ENCODE measurements at regions not wholly inside any gene's neighbourhood (a gene's known extent, or its start where the extent isn't known, plus 50 kb on each side); places are given as distances from the start of the nearest gene placed in this dataset.

DNA sequence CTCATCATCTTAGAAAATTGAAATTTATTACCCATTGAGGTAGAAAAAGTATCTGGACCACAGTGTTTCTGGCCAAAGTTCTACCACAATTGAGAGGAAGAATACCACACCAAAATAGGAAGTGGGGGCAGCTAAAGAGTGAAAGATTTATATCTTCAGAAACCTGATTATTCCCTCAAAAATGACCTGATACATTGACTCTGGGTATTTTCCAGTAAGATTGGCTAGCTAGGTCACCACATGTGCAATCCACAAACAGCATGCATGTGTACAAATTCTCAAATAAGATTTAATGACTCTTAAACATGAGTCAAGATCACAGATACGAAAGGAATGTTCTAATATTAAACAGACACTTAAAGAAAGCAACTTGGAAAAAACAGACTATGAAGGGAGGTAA is 1516.2 kb upstream of the PCDH20 start:
- no peaks in the 10 kb centered on the region for H3K79me2 ChIP-seq (ENCODE audit: control insufficient read depth, insufficient read depth, low read length)
- POLR2A ChIA-PET = no interaction called here
- FAIRE-seq (no peak), DNase-seq (ENCODE audit: low read depth, low spot score) (no peak), ATAC-seq (no peak)
- H3K4me3 ChIP-seq = no peak overlapping the region
- intact Hi-C loops (cut with micrococcal nuclease; ENCODE audit: unreplicated experiment) (no loop called here), in situ Hi-C loops (cut with MboI) (no loop called here)
- H3K27ac ChIP-seq (ENCODE audit: control insufficient read depth, insufficient read depth) = no peak overlapping the region
- TF ChIP-seq YY1 (IDR thresholded peaks at IDR 0.05; ENCODE audit: low read depth, low read length) = no peak
- no peak for TF ChIP-seq GATAD2B (conservative IDR thresholded peaks at IDR 0.05; ENCODE audit: low read depth)
- no peak for TF ChIP-seq ESRRA (IDR thresholded peaks at IDR 0.05; ENCODE audit: low read length)
- no peak for TF ChIP-seq ZNF24 (IDR thresholded peaks at IDR 0.05)
- TF ChIP-seq PKNOX1 (IDR thresholded peaks at IDR 0.05) = no peak
- TF ChIP-seq SIN3A (IDR thresholded peaks at IDR 0.05; ENCODE audit: low read depth, low read length) = no peak
- no peak for TF ChIP-seq RELA (IDR thresholded peaks at IDR 0.05; ENCODE audit: borderline replicate concordance, partially characterized antibody)
- no peak for TF ChIP-seq TAF1 (IDR thresholded peaks at IDR 0.05; ENCODE audit: borderline replicate concordance, low read depth, low read length)
- no peak for TF ChIP-seq POLR2AphosphoS2 (IDR thresholded peaks at IDR 0.05; ENCODE audit: low read depth, low read length)
- TF ChIP-seq, protein P1, sequence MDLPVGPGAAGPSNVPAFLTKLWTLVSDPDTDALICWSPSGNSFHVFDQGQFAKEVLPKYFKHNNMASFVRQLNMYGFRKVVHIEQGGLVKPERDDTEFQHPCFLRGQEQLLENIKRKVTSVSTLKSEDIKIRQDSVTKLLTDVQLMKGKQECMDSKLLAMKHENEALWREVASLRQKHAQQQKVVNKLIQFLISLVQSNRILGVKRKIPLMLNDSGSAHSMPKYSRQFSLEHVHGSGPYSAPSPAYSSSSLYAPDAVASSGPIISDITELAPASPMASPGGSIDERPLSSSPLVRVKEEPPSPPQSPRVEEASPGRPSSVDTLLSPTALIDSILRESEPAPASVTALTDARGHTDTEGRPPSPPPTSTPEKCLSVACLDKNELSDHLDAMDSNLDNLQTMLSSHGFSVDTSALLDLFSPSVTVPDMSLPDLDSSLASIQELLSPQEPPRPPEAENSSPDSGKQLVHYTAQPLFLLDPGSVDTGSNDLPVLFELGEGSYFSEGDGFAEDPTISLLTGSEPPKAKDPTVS (IDR thresholded peaks at IDR 0.05; ENCODE audit: low read depth, low read length) = no peak
- TF ChIP-seq BRCA1 (IDR thresholded peaks at IDR 0.05; ENCODE audit: low read depth, low read length) = no peak
- no peak for TF ChIP-seq POU2F2 (IDR thresholded peaks at IDR 0.05; ENCODE audit: borderline replicate concordance, low read depth, low read length)
- no peak for TF ChIP-seq PBX3 (IDR thresholded peaks at IDR 0.05; ENCODE audit: insufficient replicate concordance, low read depth, low read length)
- no peak for TF ChIP-seq RAD21 (IDR thresholded peaks at IDR 0.05; ENCODE audit: insufficient read depth, low read depth, low read length)
- TF ChIP-seq, protein P2, sequence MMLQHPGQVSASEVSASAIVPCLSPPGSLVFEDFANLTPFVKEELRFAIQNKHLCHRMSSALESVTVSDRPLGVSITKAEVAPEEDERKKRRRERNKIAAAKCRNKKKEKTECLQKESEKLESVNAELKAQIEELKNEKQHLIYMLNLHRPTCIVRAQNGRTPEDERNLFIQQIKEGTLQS (IDR thresholded peaks at IDR 0.05; ENCODE audit: borderline replicate concordance, extremely low read depth, low read depth, low read length) = no peak
- no peak for TF ChIP-seq CREM (IDR thresholded peaks at IDR 0.05; ENCODE audit: low read depth)
- TF ChIP-seq SKIL (IDR thresholded peaks at IDR 0.05; ENCODE audit: low read depth, poor library complexity, severe bottlenecking) = no peak
- RAD21 ChIA-PET (ENCODE audit: unreplicated experiment) = no interaction called here
- H3K4me2 ChIP-seq (ENCODE audit: control insufficient read depth, insufficient read depth) = no peak overlapping the region
- 0% methylated on average over 1 of the region's 1 CpG for WGBS (ENCODE audit: insufficient coverage, insufficient replicate concordance, low lambda C conversion rate, missing lambda C conversion rate)
- H3K9ac ChIP-seq (ENCODE audit: control insufficient read depth, insufficient read depth, low read length) = no peak overlapping the region
- CTCF ChIA-PET = no interaction called here
- no TSS peak for BruUV-seq (replicated peaks)
- H4K20me1 ChIP-seq (ENCODE audit: control insufficient read depth, insufficient read depth) = no peaks in the 10 kb centered on the region
- SMC1A ChIA-PET (ENCODE audit: uncharacterized antibody, unreplicated experiment) = no interaction called here
- no peaks in the 10 kb centered on the region for H3K9me3 ChIP-seq (replicated peaks; ENCODE audit: control insufficient read depth, insufficient read depth, low read length)
- no peak overlapping the region for H2AFZ ChIP-seq (ENCODE audit: control insufficient read depth, low read depth, low read length)
- H3K27me3 ChIP-seq (replicated peaks in 1 of 2; ENCODE audit: control insufficient read depth in 2 of 2, insufficient read depth in 2 of 2, low read length in 1 of 2) = no peaks in the 10 kb centered on the region
- H3K36me3 ChIP-seq (ENCODE audit: control insufficient read depth in 2 of 2, insufficient read depth in 2 of 2, low read length in 1 of 2) = no peaks in the 10 kb centered on the region
- no peaks in the 10 kb centered on the region for H3K4me1 ChIP-seq (ENCODE audit: control insufficient read depth, insufficient read depth, low read length)
